ENCODE measurements at regions not wholly inside any gene's neighbourhood (a gene's known extent, or its start where the extent isn't known, plus 50 kb on each side); places are given as distances from the start of the nearest gene placed in this dataset.

- TF ChIP-seq TCF4 (CRISPR knock-in tag; IDR thresholded peaks at IDR 0.05; ENCODE audit: borderline replicate concordance) (peak; percentile 90), PPARA (CRISPR knock-in tag; IDR thresholded peaks at IDR 0.05; ENCODE audit: borderline replicate concordance) (no peak)
- TF ChIP-seq, protein P1, sequence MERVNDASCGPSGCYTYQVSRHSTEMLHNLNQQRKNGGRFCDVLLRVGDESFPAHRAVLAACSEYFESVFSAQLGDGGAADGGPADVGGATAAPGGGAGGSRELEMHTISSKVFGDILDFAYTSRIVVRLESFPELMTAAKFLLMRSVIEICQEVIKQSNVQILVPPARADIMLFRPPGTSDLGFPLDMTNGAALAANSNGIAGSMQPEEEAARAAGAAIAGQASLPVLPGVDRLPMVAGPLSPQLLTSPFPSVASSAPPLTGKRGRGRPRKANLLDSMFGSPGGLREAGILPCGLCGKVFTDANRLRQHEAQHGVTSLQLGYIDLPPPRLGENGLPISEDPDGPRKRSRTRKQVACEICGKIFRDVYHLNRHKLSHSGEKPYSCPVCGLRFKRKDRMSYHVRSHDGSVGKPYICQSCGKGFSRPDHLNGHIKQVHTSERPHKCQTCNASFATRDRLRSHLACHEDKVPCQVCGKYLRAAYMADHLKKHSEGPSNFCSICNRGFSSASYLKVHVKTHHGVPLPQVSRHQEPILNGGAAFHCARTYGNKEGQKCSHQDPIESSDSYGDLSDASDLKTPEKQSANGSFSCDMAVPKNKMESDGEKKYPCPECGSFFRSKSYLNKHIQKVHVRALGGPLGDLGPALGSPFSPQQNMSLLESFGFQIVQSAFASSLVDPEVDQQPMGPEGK (CRISPR knock-in tag; IDR thresholded peaks at IDR 0.05; ENCODE audit: borderline replicate concordance), result no peak
- ATAC-seq, result no peak
Measured at GRCh38 chr14:48429512-48429911, 754.1 kb upstream of the MDGA2 start.

GRCh38 chr14:48417715-48418500 lies 742.5 kb upstream of the MDGA2 start:
- TF ChIP-seq ZNF70 (CRISPR knock-in tag; IDR thresholded peaks at IDR 0.05) (no peak), TOX (CRISPR knock-in tag; IDR thresholded peaks at IDR 0.05; ENCODE audit: borderline replicate concordance) (no peak), ZC3H10 (CRISPR knock-in tag; IDR thresholded peaks at IDR 0.05) (no peak), ZFP30 (CRISPR knock-in tag; IDR thresholded peaks at IDR 0.05) (no peak), ZFP3 (CRISPR knock-in tag; IDR thresholded peaks at IDR 0.05) (no peak), ARNTL (CRISPR knock-in tag; IDR thresholded peaks at IDR 0.05; ENCODE audit: borderline replicate concordance, low read depth) (no peak)
- no peak for ATAC-seq

DNA sequence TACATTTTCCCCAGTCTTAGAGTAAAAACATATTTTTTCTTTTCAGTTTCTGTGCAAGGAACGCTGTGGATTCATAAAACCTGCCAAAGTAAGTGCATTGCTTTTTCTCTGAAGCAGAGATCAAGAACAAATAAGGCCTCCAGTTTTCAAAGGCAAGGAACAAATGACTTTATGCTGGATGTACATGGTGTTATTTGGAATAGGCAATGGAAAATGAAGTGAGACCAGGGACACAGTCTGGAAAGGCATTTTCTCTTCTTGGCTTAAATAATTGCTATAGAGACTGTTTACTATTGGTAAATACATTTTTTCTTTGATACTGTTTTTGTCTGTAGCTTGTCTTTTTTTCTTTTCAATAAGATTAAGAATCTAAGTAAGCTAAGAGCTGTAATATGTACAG lies 725.9 kb upstream of the MDGA2 start:
- ATAC-seq, result no peak
- TF ChIP-seq, protein P1 (CRISPR knock-in tag; IDR thresholded peaks at IDR 0.05; ENCODE audit: borderline replicate concordance), result no peak
- no peak for TF ChIP-seq ZNF8 (CRISPR knock-in tag; IDR thresholded peaks at IDR 0.05)
- no peak for TF ChIP-seq GLIS3 (CRISPR knock-in tag; IDR thresholded peaks at IDR 0.05)
- no peak for TF ChIP-seq ZFP3 (CRISPR knock-in tag; IDR thresholded peaks at IDR 0.05)
- TF ChIP-seq BACH2 (CRISPR knock-in tag; IDR thresholded peaks at IDR 0.05; ENCODE audit: borderline replicate concordance), result no peak
- no peak for TF ChIP-seq ZFP30 (CRISPR knock-in tag; IDR thresholded peaks at IDR 0.05)
- no peak for TF ChIP-seq POU6F1 (CRISPR knock-in tag; IDR thresholded peaks at IDR 0.05; ENCODE audit: borderline replicate concordance, low read depth)

DNA sequence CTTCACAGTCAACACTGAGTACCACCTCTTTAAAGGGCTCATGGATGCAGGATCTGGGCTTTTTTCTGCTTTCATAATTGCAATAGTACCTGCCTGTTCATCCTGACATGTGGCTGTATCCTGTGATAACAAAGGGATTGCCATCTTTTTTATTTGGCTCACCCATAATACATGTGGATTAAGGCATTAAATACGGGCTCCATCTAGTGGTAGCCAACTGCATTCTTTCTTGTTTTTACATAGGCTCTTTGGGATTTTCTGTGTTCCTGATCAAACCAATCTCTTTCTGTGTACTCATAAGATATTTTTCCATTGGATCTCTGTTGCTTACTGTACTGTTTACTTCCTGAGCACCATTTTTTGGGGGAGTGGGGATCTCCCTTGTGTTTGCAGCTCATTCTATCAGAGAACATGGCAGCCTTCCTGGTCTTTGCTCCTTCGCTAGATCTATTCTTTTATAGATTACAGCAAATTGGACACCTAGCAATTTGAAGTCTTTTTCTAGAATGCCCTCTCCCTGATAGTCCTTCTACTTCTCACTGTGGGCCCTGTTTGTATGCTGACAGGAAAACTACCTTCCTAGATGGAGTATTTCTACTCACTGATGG lies 723.4 kb upstream of the MDGA2 start:
- peak; percentile 44; the same call in 1 of the 3 replicates for ATAC-seq

More for the DNA sequence above, 723.4 kb upstream of the MDGA2 start:
- TF ChIP-seq ZNF8 (CRISPR knock-in tag; IDR thresholded peaks at IDR 0.05) (no peak), CSRNP3 (CRISPR knock-in tag; IDR thresholded peaks at IDR 0.05) (no peak), BACH2 (CRISPR knock-in tag; IDR thresholded peaks at IDR 0.05; ENCODE audit: borderline replicate concordance) (no peak), GLIS3 (CRISPR knock-in tag; IDR thresholded peaks at IDR 0.05) (no peak), ZNF565 (CRISPR knock-in tag; conservative IDR thresholded peaks at IDR 0.05; ENCODE audit: low read depth) (no peak), POU6F1 (CRISPR knock-in tag; IDR thresholded peaks at IDR 0.05; ENCODE audit: borderline replicate concordance, low read depth) (no peak), ESRRG (CRISPR knock-in tag; IDR thresholded peaks at IDR 0.05) (no peak), ISL1 (CRISPR knock-in tag; IDR thresholded peaks at IDR 0.05) (no peak), TOX (CRISPR knock-in tag; IDR thresholded peaks at IDR 0.05; ENCODE audit: borderline replicate concordance) (no peak), TCF4 (CRISPR knock-in tag; IDR thresholded peaks at IDR 0.05; ENCODE audit: borderline replicate concordance) (no peak), CSDC2 (CRISPR knock-in tag; IDR thresholded peaks at IDR 0.05) (no peak), ARNTL (CRISPR knock-in tag; IDR thresholded peaks at IDR 0.05; ENCODE audit: borderline replicate concordance, low read depth) (no peak), RARB (CRISPR knock-in tag; IDR thresholded peaks at IDR 0.05) (no peak), ZFP30 (CRISPR knock-in tag; IDR thresholded peaks at IDR 0.05) (no peak), ZFP3 (CRISPR knock-in tag; IDR thresholded peaks at IDR 0.05) (no peak), ZNF70 (CRISPR knock-in tag; IDR thresholded peaks at IDR 0.05) (no peak)
- TF ChIP-seq, protein P1 (CRISPR knock-in tag; IDR thresholded peaks at IDR 0.05; ENCODE audit: borderline replicate concordance), result no peak
- TF ChIP-seq, protein P2, sequence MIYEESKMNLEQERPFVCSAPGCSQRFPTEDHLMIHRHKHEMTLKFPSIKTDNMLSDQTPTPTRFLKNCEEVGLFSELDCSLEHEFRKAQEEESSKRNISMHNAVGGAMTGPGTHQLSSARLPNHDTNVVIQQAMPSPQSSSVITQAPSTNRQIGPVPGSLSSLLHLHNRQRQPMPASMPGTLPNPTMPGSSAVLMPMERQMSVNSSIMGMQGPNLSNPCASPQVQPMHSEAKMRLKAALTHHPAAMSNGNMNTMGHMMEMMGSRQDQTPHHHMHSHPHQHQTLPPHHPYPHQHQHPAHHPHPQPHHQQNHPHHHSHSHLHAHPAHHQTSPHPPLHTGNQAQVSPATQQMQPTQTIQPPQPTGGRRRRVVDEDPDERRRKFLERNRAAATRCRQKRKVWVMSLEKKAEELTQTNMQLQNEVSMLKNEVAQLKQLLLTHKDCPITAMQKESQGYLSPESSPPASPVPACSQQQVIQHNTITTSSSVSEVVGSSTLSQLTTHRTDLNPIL (CRISPR knock-in tag; IDR thresholded peaks at IDR 0.05; ENCODE audit: low read depth), result no peak

All from SK-N-SH treated with all-trans-retinoic acid at 6 μM for 48 hours (cell line).